HepG2 (cell line): ENCODE measurements at regions not wholly inside any gene's neighbourhood (a gene's known extent, or its start where the extent isn't known, plus 50 kb on each side); places are given as distances from the start of the nearest gene placed in this dataset.

ENCODE experiments used
- ATAC-seq: fragments of 200-7000 bp; cut with Tn5 transposase; 3 replicates; pipeline ENCODE4 v1.9.1; 2020; ENCODE audit warnings: mild to moderate bottlenecking, moderate library complexity
- BruUV-seq: library from RNA; stranded (reverse); fragments of 400-500 nt; replicated peaks from 2 replicates; lab custom pipeline; 2021; lab: Mats Ljungman, UMichigan
- CTCF ChIA-PET: fragments of 300-600 bp; formaldehyde crosslinking; extraction: SDS; loops from one replicate; lab custom pipeline; 2021; ENCODE audit warnings: low total read pairs, inconsistent platforms, low intra/inter-chr PET ratio; lab: Yijun Ruan, JAX
- POLR2A ChIA-PET: fragments of 350-600 bp; sonication (Branson Sonifier 250); formaldehyde crosslinking; loops from one replicate; lab custom pipeline; 2020; ENCODE audit warnings: antibody characterized with exemption, inconsistent platforms; lab: Yijun Ruan, JAX
- DNase-seq: peaks from one replicate; pipeline ENCODE4 v3.0.0-alpha.2; 2015; ENCODE audit warnings: low spot score
- FAIRE-seq: peaks from 3 replicates; lab custom pipeline; 2011; peaks lifted over from hg19 to GRCh38; lab: Jason Lieb, UNC
- H2AFZ ChIP-seq: one replicate; pipeline ENCODE4 v1.6.1; 2011; ENCODE audit warnings: low read length, inconsistent platforms
- H3K27ac ChIP-seq: fragments of 300-600 bp; 3 replicates; pipeline ENCODE4 v1.8.0; 2011; ENCODE audit warnings: mixed run types, mild to moderate bottlenecking, mixed read lengths, low read length, inconsistent platforms; ENCODE audit not compliant: insufficient read depth; ENCODE audit errors: extremely low read length
- H3K27me3 ChIP-seq, 2 experiments: fragments of 200-600 bp in 1 of 2; 2 replicates in 1 of 2; 3 replicates in 1 of 2; pipeline versions ENCODE4 v1.6.0 to v1.8.0; 2011; ENCODE audit warnings: low read length in 2 of 2, mild to moderate bottlenecking in 2 of 2, moderate library complexity in 2 of 2, inconsistent platforms in 1 of 2; ENCODE audit not compliant: insufficient read depth in 2 of 2, control insufficient read depth in 1 of 2
- H3K36me3 ChIP-seq, 2 experiments: fragments of 200-600 bp in 1 of 2; replicated peaks in 1 of 2; 2 replicates in 1 of 2; 3 replicates in 1 of 2; pipeline versions ENCODE4 v1.5.1 to v1.8.0; 2011; ENCODE audit warnings: low read length in 2 of 2, inconsistent platforms in 1 of 2; ENCODE audit not compliant: insufficient read depth in 2 of 2, control insufficient read depth in 1 of 2
- H3K4me1 ChIP-seq: 2 replicates; pipeline ENCODE4 v1.5.1; 2012; ENCODE audit warnings: low read length, inconsistent platforms; ENCODE audit not compliant: insufficient read depth
- H3K4me2 ChIP-seq: 2 replicates; pipeline ENCODE4 v1.6.0; 2011; ENCODE audit warnings: low read depth, low read length, inconsistent platforms
- H3K4me3 ChIP-seq, 3 experiments: fragments of 200-600 bp in 1 of 3; sonication (generic), shearing (Covaris generic) in 1 of 3; replicated peaks in 1 of 3; 2 replicates each; pipeline ENCODE4 v1.5.1; 2011 to 2016; ENCODE audit warnings: low read length in 3 of 3, inconsistent platforms in 2 of 3, low read depth in 2 of 3, mild to moderate bottlenecking in 2 of 3, control low read depth in 1 of 3, mixed read lengths in 1 of 3; ENCODE audit not compliant: insufficient read depth in 1 of 3
- H3K79me2 ChIP-seq: one replicate; pipeline ENCODE4 v1.6.1; 2011; ENCODE audit warnings: low read length, inconsistent platforms; ENCODE audit not compliant: insufficient read depth
- H3K9ac ChIP-seq: 2 replicates; pipeline ENCODE4 v1.6.0; 2011; ENCODE audit warnings: mild to moderate bottlenecking, low read depth, low read length, inconsistent platforms; ENCODE audit not compliant: insufficient read depth
- H3K9me3 ChIP-seq: 2 replicates; pipeline ENCODE4 v1.5.1; 2012; ENCODE audit warnings: mild to moderate bottlenecking, low read length
- H4K20me1 ChIP-seq: 2 replicates; pipeline ENCODE4 v1.6.0; 2011; ENCODE audit warnings: inconsistent platforms, mild to moderate bottlenecking, low read length, moderate library complexity; ENCODE audit not compliant: insufficient read depth
- AKAP8 ChIP-seq: sonication (generic); formaldehyde crosslinking; IDR thresholded peaks from 2 replicates; pipeline ENCODE4 v1.5.1; 2020; ENCODE audit warnings: mild to moderate bottlenecking, missing genetic modification reagents
- GFI1 ChIP-seq: sonication (generic); formaldehyde crosslinking; IDR thresholded peaks from 2 replicates; pipeline ENCODE4 v1.5.0; 2020; ENCODE audit warnings: missing genetic modification reagents, mild to moderate bottlenecking, borderline replicate concordance
- HDAC2 ChIP-seq: sonication (generic); formaldehyde crosslinking; IDR thresholded peaks from 2 replicates; pipeline ENCODE4 v1.4.0; 2020; ENCODE audit warnings: missing genetic modification reagents
- RNF219 ChIP-seq: sonication (generic); formaldehyde crosslinking; IDR thresholded peaks from 2 replicates; pipeline ENCODE4 v1.5.0; 2020; ENCODE audit warnings: mild to moderate bottlenecking, missing genetic modification reagents
- TBX2 ChIP-seq: sonication (generic); formaldehyde crosslinking; IDR thresholded peaks from 2 replicates; pipeline ENCODE4 v1.5.0; 2020; ENCODE audit warnings: missing genetic modification reagents, mild to moderate bottlenecking, borderline replicate concordance
- ZBTB40 ChIP-seq, 2 experiments: fragments of 450-650 bp in 1 of 2; sonication (generic) in 1 of 2; formaldehyde crosslinking in 1 of 2; IDR thresholded peaks; 2 replicates each; pipeline versions ENCODE4 v1.6.1 to v1.8.0; 2016 to 2022; ENCODE audit warnings: antibody characterized with exemption in 1 of 2, mild to moderate bottlenecking in 1 of 2, missing genetic modification reagents in 1 of 2
- ZNF10 ChIP-seq: sonication (generic); formaldehyde crosslinking; IDR thresholded peaks from 2 replicates; pipeline ENCODE4 v1.4.0; 2020; ENCODE audit warnings: mild to moderate bottlenecking, low read depth, missing genetic modification reagents, borderline replicate concordance
- ZNF124 ChIP-seq: sonication (generic); formaldehyde crosslinking; IDR thresholded peaks from 2 replicates; pipeline ENCODE4 v1.4.0; 2020; ENCODE audit warnings: missing genetic modification reagents
- ZNF441 ChIP-seq: sonication (generic); formaldehyde crosslinking; IDR thresholded peaks from 2 replicates; pipeline ENCODE4 v1.7.0; 2021; ENCODE audit warnings: missing genetic modification reagents, borderline replicate concordance
- ZNF619 ChIP-seq: sonication (generic); formaldehyde crosslinking; IDR thresholded peaks from 2 replicates; pipeline ENCODE4 v1.4.0; 2020; ENCODE audit warnings: mild to moderate bottlenecking, missing genetic modification reagents
- WGBS: methylation state at CpG from one replicate; pipeline ENCODE4 v1.1.6; 2017; ENCODE audit warnings: low lambda C conversion rate; 5-methylcytosine and 5-hydroxymethylcytosine counted together
- in situ Hi-C: cut with HindIII; loops from 2 replicates; pipeline ENCODE4 v1.10.0; 2017; ENCODE audit warnings: low pct_unique_long_range_greater_than_20kb; ENCODE audit not compliant: extremely low pct_ligation_motif_present
- intact Hi-C: fragments of 100-400 bp; cut with micrococcal nuclease; formaldehyde crosslinking; loops from one replicate; pipeline ENCODE4 v1.10.0; 2022; ENCODE audit not compliant: unreplicated experiment

- Histone ChIP-seq H3K4me1 (no peaks in the 10 kb centered on the region), H2AFZ (no peak overlapping the region)
- no TSS peak for BruUV-seq
- intact Hi-C loops = no loop called here
- no peak for ATAC-seq
- TF ChIP-seq HDAC2 (no peak), ZNF124 (CRISPR knock-in tag) (no peak), AKAP8 (CRISPR knock-in tag) (no peak), ZNF441 (CRISPR knock-in tag) (no peak), ZNF619 (CRISPR knock-in tag) (no peak), RNF219 (CRISPR knock-in tag) (no peak), TBX2 (CRISPR knock-in tag) (no peak), ZBTB40 (IDR thresholded peaks at IDR 0.05) (no peak), ZBTB40 (CRISPR knock-in tag; IDR thresholded peaks at IDR 0.05) (no peak), GFI1 (CRISPR knock-in tag) (no peak), ZNF10 (no peak)
- TF ChIP-seq, all 625 proteins: peak for 0
- Histone ChIP-seq H4K20me1 (no peaks in the 10 kb centered on the region), H3K36me3 (no peaks in the 10 kb centered on the region), H3K9ac (no peak overlapping the region), H3K79me2 (no peaks in the 10 kb centered on the region), H3K9me3 (no peaks in the 10 kb centered on the region), H3K27me3 (no peaks in the 10 kb centered on the region), H3K27ac (no peak overlapping the region), H3K4me2 (no peak overlapping the region), H3K4me3 (no peak overlapping the region)
- CTCF ChIA-PET = no interaction called here
- POLR2A ChIA-PET = no interaction called here
- no peak for FAIRE-seq
- no peak for DNase-seq
- in situ Hi-C loops = no loop called here
- WGBS = 0% methylated on average over 1 of the region's 1 CpG
These were observed 243.1 kb upstream of the KIAA1217 start for GRCh38 chr10:23965880-23966279.
